ENCODE measurements at regions not wholly inside any gene's neighbourhood (a gene's known extent, or its start where the extent isn't known, plus 50 kb on each side); places are given as distances from the start of the nearest gene placed in this dataset.

GRCh38 chr9:90446200-90446948, 196.2 kb downstream of the DIRAS2 start:
- H3K36me3 Mint-ChIP-seq (ENCODE audit: low read depth) = no peaks in the 10 kb centered on the region
- no peaks in the 10 kb centered on the region for H3K9me3 Mint-ChIP-seq

DNA sequence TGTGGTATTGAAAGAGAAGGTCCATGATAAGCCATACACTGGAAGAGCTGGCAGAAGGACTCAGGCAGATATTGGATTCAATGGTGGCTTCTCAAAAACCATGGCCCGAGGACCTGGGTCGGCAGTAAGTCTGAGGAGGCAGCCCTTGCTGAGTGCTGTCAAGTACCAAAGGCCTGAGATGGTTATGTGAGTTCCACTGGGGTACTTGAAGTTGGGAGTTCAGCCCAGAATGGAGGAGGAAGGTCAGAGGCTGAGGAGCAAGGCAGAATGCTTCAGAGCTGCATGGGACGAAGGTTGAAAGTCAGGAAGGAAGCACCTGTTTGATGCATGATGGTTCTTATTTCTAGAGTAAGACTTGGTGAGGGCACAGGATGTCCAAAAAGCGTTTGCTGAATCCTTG, 194.9 kb downstream of the DIRAS2 start:
- no peak overlapping the region for H3K4me3 Mint-ChIP-seq
- H3K36me3 Mint-ChIP-seq (ENCODE audit: low read depth) = no peaks in the 10 kb centered on the region
- H3K27ac Mint-ChIP-seq = no peak overlapping the region
- no peaks in the 10 kb centered on the region for H3K4me1 Mint-ChIP-seq (ENCODE audit: low read depth)
- H3K9me3 Mint-ChIP-seq = no peaks in the 10 kb centered on the region
- peaks cover 17% of the 10 kb centered on the region for H3K27me3 Mint-ChIP-seq
- DNase-seq = no peak

More at GRCh38 chr9:90446200-90446948, 196.2 kb downstream of the DIRAS2 start:
- no peaks in the 10 kb centered on the region for H3K4me1 Mint-ChIP-seq (ENCODE audit: low read depth)
- peaks cover 24% of the 10 kb centered on the region for H3K27me3 Mint-ChIP-seq
- no peak overlapping the region for H3K4me3 Mint-ChIP-seq
- DNase-seq = no peak
- H3K27ac Mint-ChIP-seq = no peak overlapping the region

GRCh38 chr9:90449213-90449925, 193.3 kb downstream of the DIRAS2 start:
- peaks cover under 1% of the 10 kb centered on the region for H3K9me3 Mint-ChIP-seq
- no peaks in the 10 kb centered on the region for H3K4me1 Mint-ChIP-seq (ENCODE audit: low read depth)
- peaks cover 14% of the 10 kb centered on the region for H3K27me3 Mint-ChIP-seq
- H3K36me3 Mint-ChIP-seq (ENCODE audit: low read depth) = no peaks in the 10 kb centered on the region
- H3K27ac Mint-ChIP-seq = no peak overlapping the region
- DNase-seq = no peak
- no peak overlapping the region for H3K4me3 Mint-ChIP-seq

GRCh38 chr9:90451804-90452203, 190.8 kb downstream of the DIRAS2 start:
- H3K9me3 Mint-ChIP-seq = peaks cover 2% of the 10 kb centered on the region
- no peak overlapping the region for H3K27ac Mint-ChIP-seq
- no peaks in the 10 kb centered on the region for H3K36me3 Mint-ChIP-seq (ENCODE audit: low read depth)
- no peak for DNase-seq
- H3K27me3 Mint-ChIP-seq = peaks cover 14% of the 10 kb centered on the region
- no peak overlapping the region for H3K4me3 Mint-ChIP-seq
- no peaks in the 10 kb centered on the region for H3K4me1 Mint-ChIP-seq (ENCODE audit: low read depth)

DNA sequence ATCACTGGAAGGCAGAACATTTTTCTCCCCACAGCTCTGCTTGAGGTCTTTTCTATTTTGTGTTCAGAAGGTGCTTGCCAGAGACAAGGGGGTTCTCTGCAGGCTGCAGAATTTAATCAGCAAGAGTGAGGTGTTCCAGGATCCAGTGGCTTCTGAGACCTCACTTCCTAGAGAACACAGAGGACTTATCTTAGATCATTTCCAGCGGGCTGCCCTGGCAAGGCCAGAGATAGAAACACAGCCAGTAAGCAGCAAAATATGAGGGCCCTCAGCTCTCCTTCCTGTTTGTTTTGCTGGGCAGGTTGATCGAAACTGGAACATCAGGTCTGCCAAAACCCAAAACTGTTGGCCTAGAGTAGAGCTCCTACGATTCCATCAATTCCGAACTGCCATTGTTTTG, 187.3 kb downstream of the DIRAS2 start:
- DNase-seq = no peak
- Mint-ChIP-seq H3K9me3 (peaks cover 2% of the 10 kb centered on the region), H3K27ac (no peak overlapping the region), H3K4me3 (no peak overlapping the region), H3K36me3 (ENCODE audit: low read depth) (no peaks in the 10 kb centered on the region), H3K27me3 (peaks cover 17% of the 10 kb centered on the region), H3K4me1 (ENCODE audit: low read depth) (no peaks in the 10 kb centered on the region)

DNA sequence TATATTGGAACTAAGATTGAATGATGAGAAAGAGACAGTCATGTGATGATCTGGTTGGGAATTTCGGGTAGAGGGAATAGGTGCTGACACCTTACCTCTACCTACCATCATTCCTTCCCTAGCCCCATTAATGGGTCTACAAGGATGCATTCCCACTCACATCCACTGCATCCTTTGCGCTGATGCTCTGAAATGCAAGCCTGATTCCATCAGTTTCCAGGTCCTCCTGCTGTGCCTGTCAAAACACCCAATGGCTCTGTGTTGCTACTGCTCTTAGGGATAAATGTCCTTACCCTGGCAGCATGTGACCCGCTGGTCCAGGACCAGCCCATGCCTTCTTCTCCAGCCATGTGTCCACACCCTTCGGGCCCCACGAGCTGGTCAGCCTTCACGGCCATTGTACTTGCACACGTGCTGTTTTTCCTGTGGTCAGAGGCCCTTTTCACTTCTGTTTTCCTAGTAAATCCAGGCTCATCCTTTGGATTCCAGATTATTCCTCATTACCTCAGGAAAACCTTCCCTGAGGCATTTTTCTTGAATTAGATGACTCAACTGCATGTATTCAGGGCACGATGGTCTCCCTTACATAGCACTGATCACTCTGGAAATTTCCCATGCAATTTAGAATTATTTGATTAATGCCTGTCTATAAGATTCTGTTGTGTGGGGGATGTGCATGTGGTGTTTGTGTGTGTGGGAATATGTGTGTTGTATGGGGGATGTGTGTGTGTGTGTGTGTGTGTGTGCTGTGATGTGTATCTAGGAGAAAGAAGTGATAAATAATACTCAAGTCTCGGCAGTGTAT, 185.0 kb downstream of the DIRAS2 start:
- no peaks in the 10 kb centered on the region for H3K36me3 Mint-ChIP-seq (ENCODE audit: low read depth)

DNA sequence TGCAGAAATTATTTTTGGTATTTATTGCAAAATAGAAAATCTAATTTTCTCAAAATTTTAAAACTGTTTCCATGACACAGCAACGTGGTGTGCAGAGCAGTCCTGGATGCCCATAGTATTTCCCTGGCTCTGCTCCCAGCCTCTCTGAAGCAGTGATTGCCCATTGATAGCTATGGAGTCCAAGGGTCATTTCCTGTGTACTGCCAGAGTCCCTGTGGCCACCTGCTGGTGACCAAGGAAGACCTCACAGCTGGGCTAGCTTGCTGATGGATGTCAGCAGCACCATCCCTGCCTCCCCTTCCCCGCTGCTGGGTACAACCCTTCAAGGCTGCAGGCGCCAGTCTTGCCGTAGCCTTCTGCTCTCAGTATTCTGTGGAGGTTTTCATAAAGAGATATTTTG, 184.1 kb downstream of the DIRAS2 start:
- H3K4me1 Mint-ChIP-seq (ENCODE audit: low read depth) = no peaks in the 10 kb centered on the region
- no peaks in the 10 kb centered on the region for H3K36me3 Mint-ChIP-seq (ENCODE audit: low read depth)
- H3K9me3 Mint-ChIP-seq = peaks cover 2% of the 10 kb centered on the region
- H3K27ac Mint-ChIP-seq = no peak overlapping the region
- no peak overlapping the region for H3K4me3 Mint-ChIP-seq
- H3K27me3 Mint-ChIP-seq = peaks cover 33% of the 10 kb centered on the region
- DNase-seq = no peak

More for the DNA sequence above, 185.0 kb downstream of the DIRAS2 start:
- Mint-ChIP-seq H3K9me3 (peaks cover 2% of the 10 kb centered on the region), H3K4me3 (no peak overlapping the region), H3K4me1 (ENCODE audit: low read depth) (no peaks in the 10 kb centered on the region), H3K27me3 (peaks cover 33% of the 10 kb centered on the region), H3K27ac (no peak overlapping the region)
- no peak for DNase-seq

- H3K36me3 Mint-ChIP-seq (ENCODE audit: low read depth) = no peaks in the 10 kb centered on the region
- DNase-seq = no peak
- peaks cover 32% of the 10 kb centered on the region for H3K27me3 Mint-ChIP-seq
- peaks cover 1% of the 10 kb centered on the region for H3K9me3 Mint-ChIP-seq
- no peak overlapping the region for H3K27ac Mint-ChIP-seq
- no peak overlapping the region for H3K4me3 Mint-ChIP-seq
- H3K4me1 Mint-ChIP-seq (ENCODE audit: low read depth) = no peaks in the 10 kb centered on the region
These were observed 183.3 kb downstream of the DIRAS2 start for GRCh38 chr9:90459321-90459720.

DNA sequence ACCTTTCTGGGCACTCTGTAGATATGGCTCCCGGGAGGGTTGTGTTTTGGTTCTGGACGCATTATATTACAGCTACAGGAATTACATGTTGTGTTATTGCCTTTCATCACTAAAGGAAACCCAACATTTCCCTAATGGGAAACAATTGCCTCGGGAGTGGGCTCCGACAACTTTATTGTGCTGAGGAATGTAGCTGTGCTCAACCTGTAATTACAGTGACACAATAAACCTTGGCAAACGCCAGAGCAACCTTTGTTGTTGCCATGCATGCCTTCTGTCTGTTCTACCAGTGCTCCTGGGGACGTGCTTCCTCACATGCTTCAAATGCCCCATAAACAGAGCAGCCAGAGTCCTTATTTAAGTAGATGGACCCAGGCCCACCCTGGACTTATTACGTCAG, 182.4 kb downstream of the DIRAS2 start:
- DNase-seq = no peak
- Mint-ChIP-seq H3K27me3 (peaks cover 30% of the 10 kb centered on the region), H3K4me3 (no peak overlapping the region), H3K4me1 (ENCODE audit: low read depth) (no peaks in the 10 kb centered on the region), H3K36me3 (ENCODE audit: low read depth) (no peaks in the 10 kb centered on the region), H3K27ac (no peak overlapping the region), H3K9me3 (no peaks in the 10 kb centered on the region)

- Mint-ChIP-seq H3K36me3 (ENCODE audit: low read depth) (no peaks in the 10 kb centered on the region), H3K27me3 (peaks cover 24% of the 10 kb centered on the region), H3K27ac (no peak overlapping the region), H3K4me1 (ENCODE audit: low read depth) (no peaks in the 10 kb centered on the region), H3K4me3 (no peak overlapping the region), H3K9me3 (no peaks in the 10 kb centered on the region)
- no peak for DNase-seq
These were observed 177.6 kb downstream of the DIRAS2 start for GRCh38 chr9:90464978-90465377.

DNA sequence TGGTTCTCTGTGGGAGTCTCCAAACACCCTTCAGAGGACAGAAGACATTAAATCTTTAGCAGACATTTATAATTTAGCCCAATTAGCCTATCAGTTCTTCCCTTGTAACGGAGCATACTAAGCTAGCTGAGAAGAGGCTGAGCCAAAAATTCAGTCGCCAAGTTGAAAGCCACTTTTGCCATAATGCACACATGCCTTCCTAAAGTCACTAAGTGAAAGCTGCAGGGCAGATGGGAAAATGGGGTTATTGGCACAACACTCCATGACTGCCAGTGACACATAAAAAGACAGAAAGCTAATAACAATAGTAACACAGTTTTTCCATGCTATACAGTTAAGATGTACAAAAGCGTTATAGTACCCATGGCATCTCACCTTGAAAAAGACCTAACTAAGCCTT, 176.2 kb downstream of the DIRAS2 start:
- H3K4me1 Mint-ChIP-seq (ENCODE audit: low read depth) = no peaks in the 10 kb centered on the region
- DNase-seq = no peak
- H3K9me3 Mint-ChIP-seq = no peaks in the 10 kb centered on the region
- H3K4me3 Mint-ChIP-seq = no peak overlapping the region
- H3K27ac Mint-ChIP-seq = no peak overlapping the region
- H3K36me3 Mint-ChIP-seq (ENCODE audit: low read depth) = no peaks in the 10 kb centered on the region
- peaks cover 17% of the 10 kb centered on the region for H3K27me3 Mint-ChIP-seq

DNA sequence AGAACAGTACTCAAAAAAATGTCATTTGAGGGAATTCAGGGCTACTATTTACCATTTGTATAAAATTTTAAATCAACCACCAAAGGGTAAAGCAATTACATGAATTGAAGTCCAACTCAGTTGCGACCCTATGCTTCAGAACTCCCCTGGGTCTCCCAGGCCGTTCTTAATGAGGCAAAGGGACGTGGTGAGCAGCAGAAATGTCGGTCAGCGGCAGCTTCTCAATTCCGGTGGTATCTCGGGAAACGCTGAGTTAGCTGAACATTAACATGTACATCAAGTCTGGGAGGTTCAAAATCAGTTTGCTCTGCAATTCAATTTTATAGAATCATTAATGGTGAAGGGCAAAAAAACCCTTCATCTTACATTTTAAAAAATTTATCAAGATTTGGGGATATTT, 173.2 kb downstream of the DIRAS2 start:
- no peak for DNase-seq
- H3K36me3 Mint-ChIP-seq (ENCODE audit: low read depth) = no peaks in the 10 kb centered on the region
- no peaks in the 10 kb centered on the region for H3K9me3 Mint-ChIP-seq
- no peak overlapping the region for H3K4me3 Mint-ChIP-seq
- H3K27me3 Mint-ChIP-seq = peaks cover 9% of the 10 kb centered on the region
- H3K27ac Mint-ChIP-seq = no peak overlapping the region
- H3K4me1 Mint-ChIP-seq (ENCODE audit: low read depth) = no peaks in the 10 kb centered on the region

DNA sequence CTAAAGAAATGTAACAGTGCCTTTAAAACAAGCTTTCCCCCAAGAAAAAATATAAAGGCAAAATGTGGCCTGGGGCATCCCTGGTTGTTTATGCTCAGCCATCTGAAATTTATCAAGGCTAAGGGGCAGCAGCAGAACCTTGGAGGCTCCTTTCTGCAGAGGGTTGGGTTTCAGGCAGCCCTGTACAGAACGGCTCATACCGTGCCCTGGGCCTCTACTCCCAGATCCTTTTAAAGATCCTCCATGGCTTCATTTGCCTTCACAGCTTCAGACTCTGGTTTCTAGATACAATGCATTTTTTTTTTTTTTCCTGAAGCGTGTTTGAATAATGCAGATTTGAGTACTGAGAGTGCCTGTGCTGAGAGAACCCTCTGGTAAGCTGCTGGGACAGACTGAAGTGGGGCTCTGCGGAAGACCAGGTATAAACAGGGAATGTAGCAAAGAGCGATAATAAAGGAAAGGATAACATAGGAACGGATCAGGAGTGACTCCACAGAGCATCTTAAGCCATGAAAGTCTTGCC, 172.7 kb downstream of the DIRAS2 start:
- peaks cover 9% of the 10 kb centered on the region for H3K27me3 Mint-ChIP-seq

GRCh38 chr9:90476058-90476457, 166.6 kb downstream of the DIRAS2 start:
- H3K9me3 Mint-ChIP-seq = no peaks in the 10 kb centered on the region
- no peak overlapping the region for H3K27ac Mint-ChIP-seq
- no peak for DNase-seq
- H3K4me1 Mint-ChIP-seq (ENCODE audit: low read depth) = no peaks in the 10 kb centered on the region
- peaks cover 7% of the 10 kb centered on the region for H3K27me3 Mint-ChIP-seq
- no peaks in the 10 kb centered on the region for H3K36me3 Mint-ChIP-seq (ENCODE audit: low read depth)
- H3K4me3 Mint-ChIP-seq = no peak overlapping the region

More for the DNA sequence above, 172.7 kb downstream of the DIRAS2 start:
- H3K4me3 Mint-ChIP-seq = no peak overlapping the region
- DNase-seq = no peak
- no peak overlapping the region for H3K27ac Mint-ChIP-seq
- H3K36me3 Mint-ChIP-seq (ENCODE audit: low read depth) = no peaks in the 10 kb centered on the region
- no peaks in the 10 kb centered on the region for H3K9me3 Mint-ChIP-seq
- no peaks in the 10 kb centered on the region for H3K4me1 Mint-ChIP-seq (ENCODE audit: low read depth)

Measured in activated T-cell treated with anti-CD3 and anti-CD28 coated beads, Interleukin-2, amount 50 U/mL, for 24 hours (primary cell).